GM13977 (cell line): ENCODE measurements at regions not wholly inside any gene's neighbourhood (a gene's known extent, or its start where the extent isn't known, plus 50 kb on each side); places are given as distances from the start of the nearest gene placed in this dataset.

Experiments
- DNase-seq: peaks from one replicate; pipeline ENCODE4 v3.0.0; 2012; ENCODE audit warnings: low spot score
- in situ Hi-C: fragments of 300-500 bp; cut with MboI; formaldehyde crosslinking; loops from one replicate; pipeline ENCODE4 v1.12.0; 2022; ENCODE audit warnings: low sequenced_read_pairs, low pct_unique_long_range_greater_than_20kb, mixed read lengths, inconsistent platforms; ENCODE audit not compliant: unreplicated experiment
- TF ChIP-seq, protein P1 (sequence below): IDR thresholded peaks from 2 replicates; pipeline ENCODE4 v1.5.1; 2012; ENCODE audit warnings: mild to moderate bottlenecking, control low read depth; ENCODE audit not compliant: insufficient read depth; ENCODE audit errors: extremely low read depth, missing control alignments

DNA sequence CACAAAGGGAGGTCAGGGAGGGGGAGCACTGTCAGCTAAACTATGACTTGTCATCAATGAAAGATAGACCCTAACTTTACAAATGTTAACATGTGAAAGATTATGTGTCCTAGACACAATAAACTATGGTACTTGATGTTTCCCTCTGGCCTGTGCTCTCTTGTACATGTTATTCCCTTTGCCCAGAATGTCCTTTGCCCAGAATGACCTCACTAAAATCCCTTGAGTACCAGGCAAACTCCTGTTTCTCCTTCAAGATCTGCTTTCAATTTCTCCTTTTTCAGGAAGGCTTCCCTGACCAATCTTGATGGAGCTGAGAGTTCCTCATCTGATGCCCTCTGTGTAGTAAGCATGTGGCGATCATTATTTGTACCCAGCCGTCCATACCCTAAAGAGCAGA is 143.1 kb downstream of the ZNF365 start:
- TF ChIP-seq, protein P1, sequence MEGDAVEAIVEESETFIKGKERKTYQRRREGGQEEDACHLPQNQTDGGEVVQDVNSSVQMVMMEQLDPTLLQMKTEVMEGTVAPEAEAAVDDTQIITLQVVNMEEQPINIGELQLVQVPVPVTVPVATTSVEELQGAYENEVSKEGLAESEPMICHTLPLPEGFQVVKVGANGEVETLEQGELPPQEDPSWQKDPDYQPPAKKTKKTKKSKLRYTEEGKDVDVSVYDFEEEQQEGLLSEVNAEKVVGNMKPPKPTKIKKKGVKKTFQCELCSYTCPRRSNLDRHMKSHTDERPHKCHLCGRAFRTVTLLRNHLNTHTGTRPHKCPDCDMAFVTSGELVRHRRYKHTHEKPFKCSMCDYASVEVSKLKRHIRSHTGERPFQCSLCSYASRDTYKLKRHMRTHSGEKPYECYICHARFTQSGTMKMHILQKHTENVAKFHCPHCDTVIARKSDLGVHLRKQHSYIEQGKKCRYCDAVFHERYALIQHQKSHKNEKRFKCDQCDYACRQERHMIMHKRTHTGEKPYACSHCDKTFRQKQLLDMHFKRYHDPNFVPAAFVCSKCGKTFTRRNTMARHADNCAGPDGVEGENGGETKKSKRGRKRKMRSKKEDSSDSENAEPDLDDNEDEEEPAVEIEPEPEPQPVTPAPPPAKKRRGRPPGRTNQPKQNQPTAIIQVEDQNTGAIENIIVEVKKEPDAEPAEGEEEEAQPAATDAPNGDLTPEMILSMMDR: no peak
- DNase-seq: no peak
- in situ Hi-C loops: no loop called here

GRCh38 chr10:62527019-62527827 is 153.1 kb downstream of the ZNF365 start:
- TF ChIP-seq, protein P1: no peak
- in situ Hi-C loops: no loop called here
- no peak for DNase-seq

- TF ChIP-seq, protein P1: no peak
- peak; percentile 78 for DNase-seq
- in situ Hi-C loops: no loop called here
Observed at GRCh38 chr10:62528441-62528840, 154.3 kb downstream of the ZNF365 start.

DNA sequence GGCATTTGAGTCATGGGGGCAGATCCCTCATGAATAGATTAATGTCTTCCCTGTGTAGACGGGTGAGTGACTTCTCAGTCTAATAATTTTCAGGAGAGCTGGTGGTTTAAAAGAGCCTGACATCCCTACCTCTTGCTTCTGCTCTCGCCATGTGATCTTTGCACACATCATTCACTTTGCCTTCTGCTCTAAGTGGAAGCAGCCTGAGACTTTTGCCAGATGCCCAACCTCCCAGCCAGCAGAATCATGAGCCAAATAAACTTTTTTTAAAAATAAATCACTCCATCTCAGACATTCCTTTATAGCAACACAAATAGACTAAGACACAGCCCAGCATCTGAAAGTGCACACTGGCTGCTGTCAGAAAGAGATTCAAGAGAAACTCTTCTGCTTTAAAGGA is 155.2 kb downstream of the ZNF365 start:
- in situ Hi-C loops: no loop called here
- DNase-seq: no peak
- TF ChIP-seq, protein P1: no peak

- TF ChIP-seq, protein P1: no peak
- in situ Hi-C loops: no loop called here
- DNase-seq: no peak
Observed at GRCh38 chr10:62534031-62534430, 159.9 kb downstream of the ZNF365 start.

GRCh38 chr10:62538606-62539005 is 164.4 kb downstream of the ZNF365 start:
- TF ChIP-seq, protein P1: no peak
- in situ Hi-C loops: no loop called here
- no peak for DNase-seq
